IPS DF 6.9 (cell line): ENCODE measurements at regions not wholly inside any gene's neighbourhood (a gene's known extent, or its start where the extent isn't known, plus 50 kb on each side); places are given as distances from the start of the nearest gene placed in this dataset.
"Not testable (repeated sequence)": the region's sequence is repeated elsewhere in the genome, so short reads cannot be mapped to it uniquely, and the experiment has no call there.

Source experiments
- DNase-seq: peaks from one replicate; pipeline ENCODE4 v3.0.0-alpha.2; 2013; ENCODE audit warnings: low read depth, low spot score
- H3K27ac ChIP-seq: one replicate; pipeline ENCODE4 v1.5.1; 2013; ENCODE audit warnings: low read length, control low read depth
- H3K27me3 ChIP-seq: 2 replicates; pipeline ENCODE4 v1.6.1; 2013; ENCODE audit warnings: mild to moderate bottlenecking, low read length; ENCODE audit not compliant: control insufficient read depth, insufficient read depth
- H3K36me3 ChIP-seq: 2 replicates; pipeline ENCODE4 v1.6.1; 2013; ENCODE audit warnings: low read length; ENCODE audit not compliant: control insufficient read depth, insufficient read depth
- H3K4me1 ChIP-seq: 2 replicates; pipeline ENCODE4 v1.6.1; 2013; ENCODE audit warnings: low read length; ENCODE audit not compliant: control insufficient read depth, insufficient read depth
- H3K4me3 ChIP-seq: 2 replicates; pipeline ENCODE4 v1.5.1; 2013; ENCODE audit warnings: mild to moderate bottlenecking, low read length
- H3K9me3 ChIP-seq: 2 replicates; pipeline ENCODE4 v1.6.1; 2013; ENCODE audit warnings: low read length, inconsistent platforms; ENCODE audit not compliant: control insufficient read depth, insufficient read depth
- WGBS: extraction: QIAGEN DNeasy Blood & Tissue Kit; methylation state at CpG from one replicate; pipeline ENCODE4 v1.1.7; 2013; ENCODE audit warnings: mixed read lengths, missing lambda C conversion rate; ENCODE audit not compliant: insufficient read length, insufficient coverage; 5-methylcytosine and 5-hydroxymethylcytosine counted together

DNA sequence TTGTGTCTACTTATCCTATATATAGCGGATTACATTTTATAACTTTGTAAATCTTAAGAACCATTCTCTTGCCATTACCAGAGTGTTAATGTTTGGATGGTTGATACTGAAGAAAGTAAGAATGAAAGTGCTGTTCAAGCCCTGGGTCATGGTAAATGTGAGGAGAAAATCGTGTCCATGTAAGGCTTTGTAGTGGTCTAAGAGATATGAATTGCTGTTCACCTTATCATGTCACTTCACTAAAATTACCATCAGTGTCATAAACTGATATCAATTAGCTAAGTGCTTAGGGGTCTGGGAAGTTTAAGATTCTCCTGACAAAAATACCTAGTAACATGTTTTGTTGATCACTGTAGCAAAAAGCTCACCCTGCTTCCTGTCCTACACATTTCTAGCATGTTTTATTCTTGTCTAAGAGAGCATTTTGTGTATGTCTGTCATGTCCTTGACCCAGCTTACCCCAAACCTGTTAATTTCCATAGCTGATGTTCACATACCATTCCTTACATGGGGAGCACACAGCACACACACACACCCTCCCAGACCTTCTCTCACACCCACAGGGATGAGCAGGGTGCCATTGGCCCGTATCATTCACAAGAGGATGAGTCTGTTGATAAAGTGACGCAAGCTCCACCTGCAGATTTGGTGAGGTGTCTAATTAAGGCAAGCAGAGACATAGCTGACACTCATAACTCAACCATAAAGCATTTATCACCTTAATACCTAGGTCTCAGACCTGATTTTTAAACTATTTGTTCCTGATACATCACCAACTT, 125.1 kb upstream of the PAM start:
- Histone ChIP-seq H3K27me3 (no peaks in the 10 kb centered on the region), H3K4me3 (no peak overlapping the region), H3K36me3 (no peaks in the 10 kb centered on the region), H3K4me1 (no peaks in the 10 kb centered on the region), H3K27ac (no peak overlapping the region), H3K9me3 (no peaks in the 10 kb centered on the region)
- DNase-seq = no peak
- no CpG with 5 or more reads among the region's 4 CpGs for WGBS

DNA sequence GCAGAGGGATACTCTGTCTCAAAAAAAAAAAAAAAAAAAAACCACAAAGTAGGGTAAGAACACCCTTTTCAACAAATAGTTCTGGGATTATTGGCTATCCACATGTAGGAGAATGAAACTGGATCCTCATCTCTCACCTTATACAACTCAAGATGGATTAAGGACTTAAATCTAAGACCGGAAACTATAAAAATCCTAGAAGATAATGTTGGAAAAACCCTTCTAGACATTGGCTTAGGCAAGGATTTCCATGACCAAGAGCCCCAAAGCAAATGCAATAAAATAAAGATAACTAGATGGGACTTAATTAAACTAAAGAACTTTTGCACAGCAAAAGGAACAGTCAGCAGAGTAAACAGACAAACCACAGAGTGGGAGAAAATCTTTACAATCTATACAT, 119.7 kb upstream of the PAM start:
- not testable (repeated sequence) for H3K9me3 ChIP-seq, H3K27me3 ChIP-seq, DNase-seq, H3K4me1 ChIP-seq, H3K27ac ChIP-seq, H3K36me3 ChIP-seq, H3K4me3 ChIP-seq
- no CpG with 5 or more reads among the region's 1 CpG for WGBS

DNA sequence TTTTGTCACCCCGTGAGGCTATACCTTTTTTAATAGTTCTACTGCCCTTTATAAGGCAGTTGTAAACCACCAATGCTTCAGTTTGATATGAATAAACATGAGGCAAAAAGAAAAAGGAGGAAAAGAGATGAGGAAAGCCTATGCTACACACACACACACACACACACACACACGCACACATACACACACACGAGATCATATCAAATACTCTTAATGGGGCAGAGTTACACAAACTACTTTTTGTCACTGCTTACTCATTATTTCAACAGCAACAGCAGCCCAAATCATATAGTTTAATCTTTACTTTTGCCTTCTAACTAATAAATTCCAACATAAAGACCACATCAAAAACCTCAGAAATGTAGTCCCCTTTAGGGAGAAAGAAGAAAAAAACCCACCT, 116.8 kb upstream of the PAM start:
- Histone ChIP-seq H3K27ac (no peak overlapping the region), H3K4me1 (no peaks in the 10 kb centered on the region), H3K27me3 (no peaks in the 10 kb centered on the region), H3K9me3 (no peaks in the 10 kb centered on the region), H3K4me3 (no peak overlapping the region), H3K36me3 (no peaks in the 10 kb centered on the region)
- WGBS = no CpG with 5 or more reads among the region's 3 CpGs
- DNase-seq = no peak

DNA sequence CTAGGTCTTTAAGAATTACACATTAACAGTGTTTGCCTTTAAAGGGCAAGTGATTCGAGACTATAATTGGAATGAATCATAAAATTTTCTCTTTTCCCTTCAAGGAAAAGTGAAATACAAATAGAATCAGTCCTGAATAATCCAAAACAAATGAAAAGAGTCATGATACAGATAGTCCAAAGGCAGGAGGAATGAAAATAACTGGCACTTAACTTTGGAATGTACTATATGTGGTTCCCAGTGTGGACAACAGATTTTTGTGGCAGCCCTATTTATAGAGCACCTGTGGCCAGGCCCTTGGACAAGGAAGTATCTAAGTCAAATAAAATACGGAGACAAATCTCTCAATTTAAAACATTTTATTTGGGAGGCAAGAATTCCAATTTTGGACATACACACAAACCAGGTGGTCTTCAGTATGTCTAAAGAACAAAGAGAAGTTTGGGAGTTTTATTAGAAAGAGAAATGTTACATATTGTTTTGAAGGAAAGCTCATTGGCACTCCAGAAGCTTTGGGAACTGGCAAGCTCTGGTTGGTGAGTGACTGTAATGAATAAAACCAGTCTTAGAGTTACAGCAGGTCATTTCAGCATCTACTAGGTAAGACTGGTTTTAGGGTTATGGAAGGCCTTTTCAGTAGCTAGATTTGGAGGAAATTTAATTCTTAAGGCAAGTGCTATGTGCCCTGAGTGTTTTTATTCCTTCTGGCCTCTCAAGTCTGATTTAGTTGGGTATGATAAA, 116.0 kb upstream of the PAM start:
- no peak overlapping the region for H3K4me3 ChIP-seq
- DNase-seq = no peak
- H3K27me3 ChIP-seq = no peaks in the 10 kb centered on the region
- no CpG with 5 or more reads among the region's 2 CpGs for WGBS
- no peaks in the 10 kb centered on the region for H3K9me3 ChIP-seq
- no peak overlapping the region for H3K27ac ChIP-seq
- H3K4me1 ChIP-seq = no peaks in the 10 kb centered on the region
- no peaks in the 10 kb centered on the region for H3K36me3 ChIP-seq

DNA sequence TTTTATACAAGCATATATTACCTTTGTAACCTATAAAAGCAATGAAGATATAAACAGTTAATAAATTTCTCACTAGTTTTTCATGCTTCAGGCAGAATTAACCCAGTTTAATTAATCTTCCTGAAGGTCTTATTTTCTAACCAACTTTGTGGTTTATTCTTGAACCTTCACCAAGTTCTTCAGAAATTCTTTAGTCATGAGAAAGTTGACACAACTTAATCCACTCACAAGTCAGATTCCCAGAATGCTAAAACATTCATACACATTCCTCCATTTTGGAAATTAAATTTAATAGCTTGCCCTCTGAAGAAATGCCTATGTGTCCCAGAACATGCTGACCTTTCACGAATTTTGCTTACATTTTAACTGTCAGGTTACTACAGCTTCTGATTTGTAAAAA, 105.4 kb upstream of the PAM start:
- no peaks in the 10 kb centered on the region for H3K36me3 ChIP-seq

DNA sequence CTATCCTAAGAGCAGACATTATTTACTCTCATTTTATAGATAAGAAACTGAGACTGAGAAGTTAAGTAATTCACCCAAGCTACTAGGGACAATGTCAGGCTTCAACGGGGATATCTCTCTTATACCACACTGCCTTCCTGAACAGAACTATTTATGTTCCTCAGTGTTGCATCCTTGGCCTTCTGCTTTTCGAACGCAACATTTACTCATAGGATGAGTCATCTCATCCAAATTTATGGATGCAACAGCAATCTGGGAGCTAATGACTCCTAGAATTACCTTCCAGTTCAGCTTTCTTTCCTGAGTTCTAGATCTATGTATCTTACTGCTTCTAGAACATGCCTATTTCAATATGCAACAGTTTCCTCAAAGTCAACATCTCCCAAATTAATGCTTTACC, 103.6 kb upstream of the PAM start:
- Histone ChIP-seq H3K4me3 (no peak overlapping the region), H3K27me3 (no peaks in the 10 kb centered on the region), H3K4me1 (no peaks in the 10 kb centered on the region), H3K36me3 (no peaks in the 10 kb centered on the region), H3K9me3 (no peaks in the 10 kb centered on the region), H3K27ac (no peak overlapping the region)
- WGBS = no CpG with 5 or more reads among the region's 3 CpGs
- no peak for DNase-seq

More for the DNA sequence above, 105.4 kb upstream of the PAM start:
- Histone ChIP-seq H3K27me3 (no peaks in the 10 kb centered on the region), H3K4me3 (no peak overlapping the region), H3K4me1 (no peaks in the 10 kb centered on the region), H3K27ac (no peak overlapping the region), H3K9me3 (no peaks in the 10 kb centered on the region)
- WGBS = no CpG with 5 or more reads among the region's 1 CpG
- no peak for DNase-seq

- H3K27me3 ChIP-seq = no peaks in the 10 kb centered on the region
- no peak for DNase-seq
- H3K4me1 ChIP-seq = no peaks in the 10 kb centered on the region
- no peak overlapping the region for H3K4me3 ChIP-seq
- H3K36me3 ChIP-seq = no peaks in the 10 kb centered on the region
- no peak overlapping the region for H3K27ac ChIP-seq
- WGBS = no CpG with 5 or more reads among the region's 1 CpG
- H3K9me3 ChIP-seq = no peaks in the 10 kb centered on the region
Observed at GRCh38 chr5:102654559-102655349, 100.4 kb upstream of the PAM start.

GRCh38 chr5:102659151-102659550, 96.0 kb upstream of the PAM start:
- H3K4me1 ChIP-seq = peaks cover 3% of the 10 kb centered on the region; the same call in 1 of the 2 replicates

GRCh38 chr5:102660111-102660510, 95.0 kb upstream of the PAM start:
- no CpG with 5 or more reads among the region's 2 CpGs for WGBS
- Histone ChIP-seq H3K4me1 (peaks cover 3% of the 10 kb centered on the region; the same call in 1 of the 2 replicates), H3K27ac (no peak overlapping the region), H3K9me3 (no peaks in the 10 kb centered on the region), H3K4me3 (no peak overlapping the region), H3K36me3 (no peaks in the 10 kb centered on the region), H3K27me3 (no peaks in the 10 kb centered on the region)
- no peak for DNase-seq

More at GRCh38 chr5:102659151-102659550, 96.0 kb upstream of the PAM start:
- DNase-seq = no peak
- Histone ChIP-seq H3K27ac (no peak overlapping the region), H3K27me3 (no peaks in the 10 kb centered on the region), H3K4me3 (no peak overlapping the region), H3K36me3 (no peaks in the 10 kb centered on the region), H3K9me3 (no peaks in the 10 kb centered on the region)
- WGBS = no CpG with 5 or more reads among the region's 2 CpGs

DNA sequence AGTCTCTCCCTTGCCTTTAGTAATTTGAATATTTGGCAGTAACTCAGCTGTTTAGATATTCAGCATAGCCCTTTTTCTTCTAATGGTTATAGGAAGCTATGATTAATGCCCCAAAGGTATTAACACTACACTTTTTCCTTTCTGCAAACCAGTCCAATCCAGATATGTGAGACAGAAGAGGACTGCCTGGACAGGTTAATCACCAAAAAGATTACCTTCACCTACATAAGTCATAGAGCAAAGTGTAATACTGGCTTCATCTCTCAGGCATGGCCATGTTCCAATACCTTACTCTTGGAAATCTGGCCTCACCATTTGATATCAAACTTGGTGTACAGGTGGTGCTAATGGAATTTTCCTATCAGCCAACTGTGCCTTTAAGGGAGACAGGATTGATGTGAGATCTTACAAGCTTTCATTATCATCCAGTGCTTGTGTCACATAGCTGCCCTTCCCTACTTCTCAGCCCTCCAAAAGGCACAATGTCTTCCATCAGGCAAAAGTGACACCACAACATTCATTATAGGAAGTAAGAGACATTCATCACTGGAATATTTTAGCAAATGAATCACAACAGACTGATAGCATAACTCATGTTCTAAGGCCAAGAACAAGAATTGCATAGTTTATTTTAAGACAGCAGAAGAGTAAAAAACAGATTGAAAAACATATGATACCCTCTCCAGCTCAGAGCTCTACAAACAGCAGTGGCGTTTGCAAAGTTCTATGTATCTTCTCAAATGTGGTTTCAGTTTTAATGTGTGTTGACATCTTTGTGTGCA, 91.2 kb upstream of the PAM start:
- H3K4me1 ChIP-seq = peaks cover 3% of the 10 kb centered on the region; the same call in 1 of the 2 replicates
- no CpG with 5 or more reads among the region's 1 CpG for WGBS
- H3K27me3 ChIP-seq = no peaks in the 10 kb centered on the region
- no peak for DNase-seq
- no peaks in the 10 kb centered on the region for H3K9me3 ChIP-seq
- H3K4me3 ChIP-seq = no peak overlapping the region
- no peaks in the 10 kb centered on the region for H3K36me3 ChIP-seq
- no peak overlapping the region for H3K27ac ChIP-seq
